ENCODE measurements at regions not wholly inside any gene's neighbourhood (a gene's known extent, or its start where the extent isn't known, plus 50 kb on each side); places are given as distances from the start of the nearest gene placed in this dataset.
A peak's percentile ranks its signal among the peaks of the same experiment; 100 is the strongest.

- no TSS peak for BruUV-seq (replicated peaks)
- H3K36me3 ChIP-seq (ENCODE audit: insufficient read depth, low read length, poor library complexity, severe bottlenecking): peaks cover 49% of the 10 kb centered on the region
Observed at GRCh38 chrX:2614911-2615310, 76.2 kb upstream of the CD99 start.

GRCh38 chrX:2610246-2611170 lies 80.6 kb upstream of the CD99 start:
- ChIA-PET POLR2A (ENCODE audit: low non-redundant PET) (no interaction called here), CTCF (no interaction called here)
- intact Hi-C loops (cut with micrococcal nuclease; ENCODE audit: unreplicated experiment): no loop called here
- TF ChIP-seq EZH2 (IDR thresholded peaks at IDR 0.05; ENCODE audit: borderline replicate concordance, low read depth, low read length, poor library complexity, severe bottlenecking) (no peak), CTCF (conservative IDR thresholded peaks at IDR 0.05; ENCODE audit: low read depth, low read length) (no peak)
- Histone ChIP-seq H3K27ac (ENCODE audit: low read depth, low read length, poor library complexity, severe bottlenecking) (peak overlapping the region; percentile 80), H3K4me1 (ENCODE audit: insufficient read depth, low read length, poor library complexity, severe bottlenecking) (peaks cover 23% of the 10 kb centered on the region), H3K27me3 (replicated peaks; ENCODE audit: insufficient read depth, low read depth, low read length, poor library complexity) (no peaks in the 10 kb centered on the region), H3K4me3 (ENCODE audit: low read depth, low read length, poor library complexity, severe bottlenecking) (peak overlapping the region; percentile 87), H3K9me3 (ENCODE audit: low read depth, low read length, poor library complexity, severe bottlenecking) (no peaks in the 10 kb centered on the region), H3K36me3 (ENCODE audit: insufficient read depth, low read length, poor library complexity, severe bottlenecking) (peaks cover 16% of the 10 kb centered on the region)
- no TSS peak for BruUV-seq (replicated peaks)
- DNase-seq (ENCODE audit: low spot score): no peak

More at GRCh38 chrX:2614911-2615310, 76.2 kb upstream of the CD99 start:
- Histone ChIP-seq H3K4me3 (ENCODE audit: low read depth, low read length, poor library complexity, severe bottlenecking) (no peak overlapping the region), H3K4me1 (ENCODE audit: insufficient read depth, low read length, poor library complexity, severe bottlenecking) (peaks cover 23% of the 10 kb centered on the region), H3K9me3 (ENCODE audit: low read depth, low read length, poor library complexity, severe bottlenecking) (no peaks in the 10 kb centered on the region), H3K27me3 (replicated peaks; ENCODE audit: insufficient read depth, low read depth, low read length, poor library complexity) (no peaks in the 10 kb centered on the region), H3K27ac (ENCODE audit: low read depth, low read length, poor library complexity, severe bottlenecking) (peak overlapping the region; percentile 58)
- peak; percentile 73 for DNase-seq (ENCODE audit: low spot score)
- ChIA-PET CTCF (no interaction called here), POLR2A (ENCODE audit: low non-redundant PET) (no interaction called here)
- TF ChIP-seq CTCF (conservative IDR thresholded peaks at IDR 0.05; ENCODE audit: low read depth, low read length) (peak; percentile 55), EZH2 (IDR thresholded peaks at IDR 0.05; ENCODE audit: borderline replicate concordance, low read depth, low read length, poor library complexity, severe bottlenecking) (no peak)
- intact Hi-C loops (cut with micrococcal nuclease; ENCODE audit: unreplicated experiment): no loop called here

GRCh38 chrX:2609431-2610238 lies 81.5 kb upstream of the CD99 start:
- H3K36me3 ChIP-seq (ENCODE audit: insufficient read depth, low read length, poor library complexity, severe bottlenecking): peaks cover 15% of the 10 kb centered on the region
- H3K4me3 ChIP-seq (ENCODE audit: low read depth, low read length, poor library complexity, severe bottlenecking): peak overlapping the region; percentile 87
- ChIA-PET POLR2A (ENCODE audit: low non-redundant PET) (no interaction called here), CTCF (no interaction called here)
- DNase-seq (ENCODE audit: low spot score): peak; percentile 67
- peak overlapping the region; percentile 80 for H3K27ac ChIP-seq (ENCODE audit: low read depth, low read length, poor library complexity, severe bottlenecking)
- no peak for TF ChIP-seq CTCF (conservative IDR thresholded peaks at IDR 0.05; ENCODE audit: low read depth, low read length)
- no peak for TF ChIP-seq EZH2 (IDR thresholded peaks at IDR 0.05; ENCODE audit: borderline replicate concordance, low read depth, low read length, poor library complexity, severe bottlenecking)
- no peaks in the 10 kb centered on the region for H3K9me3 ChIP-seq (ENCODE audit: low read depth, low read length, poor library complexity, severe bottlenecking)
- H3K4me1 ChIP-seq (ENCODE audit: insufficient read depth, low read length, poor library complexity, severe bottlenecking): peaks cover 16% of the 10 kb centered on the region
- no peaks in the 10 kb centered on the region for H3K27me3 ChIP-seq (replicated peaks; ENCODE audit: insufficient read depth, low read depth, low read length, poor library complexity)
- intact Hi-C loops (cut with micrococcal nuclease; ENCODE audit: unreplicated experiment): no loop called here
- BruUV-seq (replicated peaks): TSS peak; percentile 43

Measured in A673 (cell line).